NCI-H460 (cell line): ENCODE measurements at regions not wholly inside any gene's neighbourhood (a gene's known extent, or its start where the extent isn't known, plus 50 kb on each side); places are given as distances from the start of the nearest gene placed in this dataset.

Experiments
- DNase-seq: peaks from one replicate; pipeline ENCODE4 v3.0.0-alpha.2; 2016; ENCODE audit warnings: low read depth; ENCODE audit errors: extremely low read depth

DNA sequence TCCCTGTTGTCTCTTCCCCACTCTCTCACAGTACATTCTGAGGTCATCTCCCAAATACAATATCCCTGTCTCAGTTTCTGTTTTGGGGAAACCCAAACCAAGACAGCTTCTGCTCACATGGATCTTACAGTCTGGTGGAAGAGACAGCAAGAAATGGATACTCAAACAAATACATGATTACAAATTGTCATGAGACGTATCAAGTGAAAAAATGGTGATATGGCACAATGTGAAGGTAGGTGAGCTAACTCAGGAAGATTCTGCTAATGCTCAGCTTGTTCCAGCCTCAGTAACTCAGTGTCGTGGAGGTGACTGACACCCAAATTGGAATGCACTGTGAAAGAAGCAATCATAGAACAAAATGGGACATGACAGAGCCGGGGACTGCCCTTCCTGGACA is 68.3 kb downstream of the CHST1 start:
- DNase-seq = no peak

DNA sequence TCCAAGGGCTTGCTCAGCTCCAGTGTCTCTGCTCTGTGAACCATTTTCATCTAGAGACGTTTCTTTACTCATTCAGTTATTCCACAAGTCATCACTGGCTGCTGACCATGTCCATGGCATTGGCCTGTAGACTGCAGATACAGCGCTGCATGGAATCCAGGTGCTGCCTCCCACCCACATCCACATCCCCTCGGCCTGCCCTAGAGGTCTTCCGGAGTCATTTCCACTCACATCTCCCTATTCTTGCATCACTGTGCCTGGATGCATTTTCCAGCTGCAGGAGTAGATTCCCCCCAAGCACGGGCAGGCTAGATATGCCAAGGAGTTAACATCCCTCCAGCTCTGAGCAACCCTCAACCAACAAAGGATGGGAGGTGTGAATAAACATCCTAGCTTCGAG is 68.9 kb downstream of the CHST1 start:
- DNase-seq = no peak

DNA sequence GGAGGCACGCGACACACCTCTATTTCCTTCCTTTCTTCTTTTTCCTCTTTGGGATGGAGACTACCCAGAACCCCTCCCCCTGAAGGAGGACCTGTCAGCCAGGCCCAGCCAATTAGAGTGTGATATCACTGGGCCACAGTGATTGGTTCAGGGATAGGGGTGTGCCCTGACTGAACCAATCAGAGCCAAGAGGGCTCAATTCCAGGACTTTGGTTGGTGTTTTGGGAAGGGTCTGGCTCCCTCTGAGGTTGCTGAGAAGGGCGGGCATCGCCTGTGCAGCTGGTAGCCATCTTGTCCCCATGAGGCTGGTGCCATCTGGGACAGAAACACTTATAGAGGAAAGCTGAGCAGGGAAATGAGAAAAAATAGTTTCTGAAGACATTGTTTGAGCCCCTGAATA is 71.4 kb downstream of the CHST1 start:
- DNase-seq = no peak

- DNase-seq = no peak
These were observed 72.8 kb downstream of the CHST1 start for GRCh38 chr11:45592636-45593035.

DNA sequence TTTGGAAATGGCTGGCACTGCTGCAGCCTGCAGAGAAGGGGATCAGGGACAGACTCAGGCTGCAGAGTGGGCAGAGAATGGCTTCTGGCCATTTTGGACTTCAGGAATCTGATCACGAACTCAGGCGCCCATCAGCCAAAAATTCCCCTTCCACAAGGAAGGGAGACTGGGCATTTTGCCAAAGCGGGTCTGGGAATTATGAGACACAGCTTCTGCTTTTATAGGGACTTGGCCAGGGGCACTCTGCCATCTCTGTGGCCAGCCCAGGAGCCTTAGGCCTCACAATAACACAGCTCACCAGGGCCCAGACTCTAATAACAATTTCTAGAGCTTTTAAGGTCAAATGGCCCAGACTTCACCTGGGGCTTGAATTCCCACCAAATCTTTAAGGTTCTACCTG is 74.7 kb downstream of the CHST1 start:
- DNase-seq = no peak

- no peak for DNase-seq
These were observed 80.2 kb downstream of the CHST1 start for GRCh38 chr11:45585205-45585604.

GRCh38 chr11:45583981-45584566 is 81.3 kb downstream of the CHST1 start:
- no peak for DNase-seq

- DNase-seq = peak; percentile 14
These were observed 85.0 kb downstream of the CHST1 start for GRCh38 chr11:45580399-45580798.

DNA sequence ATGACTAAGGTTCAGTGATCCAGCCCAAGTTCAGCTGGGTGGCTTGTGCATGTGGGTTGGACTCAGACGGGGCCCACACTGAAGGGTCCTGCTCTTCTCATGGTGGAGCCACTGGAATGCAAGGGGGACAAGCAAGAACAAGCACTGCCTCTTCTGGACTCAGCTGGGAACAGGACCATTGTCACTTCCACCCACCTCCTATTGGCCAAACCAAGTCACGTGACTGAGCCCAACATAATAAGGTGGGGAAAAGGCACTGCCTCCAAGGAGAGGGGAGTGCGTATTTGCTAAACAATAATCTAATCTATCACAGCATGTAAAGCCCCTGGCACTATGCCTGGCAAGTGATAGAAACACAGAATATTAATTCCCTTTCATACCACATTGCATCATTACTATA is 87.1 kb downstream of the CHST1 start:
- DNase-seq = no peak

DNA sequence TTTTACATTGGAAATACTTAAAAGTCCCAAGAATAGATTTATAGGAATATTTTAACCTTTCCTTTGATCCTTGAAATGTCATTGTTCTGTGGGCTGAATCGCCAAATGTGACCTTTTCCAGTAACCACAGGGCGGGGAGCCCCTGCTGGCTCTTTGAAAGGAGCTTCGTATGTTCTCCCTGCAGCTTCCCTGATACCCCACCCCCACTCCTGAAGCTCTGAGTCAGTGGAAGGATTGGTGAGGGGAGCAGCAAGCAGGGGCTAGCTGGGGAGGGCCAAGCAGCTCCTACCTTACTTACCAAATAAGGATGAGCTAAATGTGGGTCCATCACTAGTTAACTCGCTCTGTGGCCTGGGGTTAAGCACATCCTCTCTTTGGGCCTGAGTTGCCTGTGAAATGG is 87.7 kb downstream of the CHST1 start:
- no peak for DNase-seq

DNA sequence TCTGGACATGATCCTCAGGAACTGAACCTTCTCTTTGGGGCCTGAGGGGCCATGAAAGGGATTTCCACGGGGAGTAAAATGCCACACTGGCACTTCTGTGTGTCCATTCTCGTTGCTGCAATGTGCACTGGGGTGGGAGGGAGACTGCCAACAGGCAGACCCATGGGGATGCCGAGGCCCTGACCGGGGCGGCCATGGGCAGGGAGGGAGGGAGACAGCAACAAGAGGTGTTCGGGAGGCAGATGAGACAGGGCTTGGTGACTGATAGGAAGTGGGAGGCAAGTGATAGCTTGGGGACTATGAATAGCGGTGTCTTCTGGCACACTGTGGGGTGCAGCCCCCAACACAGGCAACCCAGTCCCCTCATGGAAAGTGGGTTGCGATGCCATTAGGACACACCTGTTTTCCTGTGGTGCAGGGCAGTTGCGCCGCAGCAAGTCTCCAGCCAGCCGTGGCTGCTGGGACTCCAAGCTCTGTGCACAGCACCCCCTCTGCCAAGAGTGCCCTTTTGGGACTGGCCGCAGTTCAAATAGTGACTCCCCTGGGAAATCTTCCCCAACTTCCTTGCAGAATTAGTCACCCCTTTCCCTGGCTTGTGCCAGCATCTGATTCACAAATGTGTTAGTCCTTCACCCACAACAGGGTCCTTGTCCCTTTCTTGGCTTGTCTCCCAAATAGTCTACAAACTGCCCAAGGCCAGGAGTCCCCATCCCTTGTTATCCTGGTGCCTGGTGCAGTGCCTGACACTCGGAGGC is 88.8 kb downstream of the CHST1 start:
- no peak for DNase-seq

- no peak for DNase-seq
These were observed 91.7 kb downstream of the CHST1 start for GRCh38 chr11:45573728-45574127.

GRCh38 chr11:45572354-45573123 is 92.9 kb downstream of the CHST1 start:
- no peak for DNase-seq

DNA sequence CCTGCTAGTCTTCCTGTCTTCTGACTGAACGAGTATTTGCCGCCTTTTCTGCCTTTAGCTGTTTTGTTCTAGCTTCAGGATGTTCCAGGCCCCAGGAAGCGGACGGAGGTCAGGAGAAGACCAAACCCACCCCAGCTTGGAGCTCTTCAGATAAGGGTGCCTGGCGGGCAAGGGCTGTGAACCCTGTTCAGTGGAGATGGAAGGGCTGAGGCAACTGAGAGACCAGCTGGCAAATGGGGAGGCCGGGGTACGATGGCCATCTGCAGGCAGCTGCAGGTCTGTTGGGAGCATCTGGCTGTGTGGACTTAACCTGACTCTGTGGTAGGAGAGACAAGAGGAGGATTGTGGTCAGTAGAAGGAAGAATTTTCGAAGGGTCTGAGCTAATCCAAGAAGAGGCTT is 95.6 kb downstream of the CHST1 start:
- DNase-seq = no peak

GRCh38 chr11:45568049-45568448 is 97.4 kb downstream of the CHST1 start:
- DNase-seq = no peak

GRCh38 chr11:45565446-45565988 is 99.9 kb downstream of the CHST1 start:
- DNase-seq = no peak

- no peak for DNase-seq
These were observed 101.6 kb downstream of the CHST1 start for GRCh38 chr11:45563810-45564209.

DNA sequence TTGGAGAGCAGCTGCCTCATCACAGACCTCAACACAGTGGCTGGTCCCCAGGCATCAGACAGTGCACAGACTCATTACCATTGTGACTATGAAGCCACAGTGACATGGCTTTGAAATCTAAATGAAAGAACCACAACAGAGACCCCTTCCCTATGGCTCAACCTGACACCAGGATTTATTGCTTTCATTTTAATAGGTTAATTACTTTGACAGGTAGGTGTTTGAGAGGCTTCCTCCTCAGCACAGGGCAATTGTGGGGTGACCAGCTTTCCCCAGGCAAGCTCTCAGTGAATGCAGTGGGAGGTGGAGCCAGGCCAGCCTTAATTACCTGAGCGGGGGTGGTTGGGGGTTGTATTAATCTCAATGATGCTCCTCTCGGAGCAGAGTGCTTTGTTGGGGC is 102.3 kb downstream of the CHST1 start:
- no peak for DNase-seq

GRCh38 chr11:45560913-45561281 is 104.5 kb downstream of the CHST1 start:
- no peak for DNase-seq

DNA sequence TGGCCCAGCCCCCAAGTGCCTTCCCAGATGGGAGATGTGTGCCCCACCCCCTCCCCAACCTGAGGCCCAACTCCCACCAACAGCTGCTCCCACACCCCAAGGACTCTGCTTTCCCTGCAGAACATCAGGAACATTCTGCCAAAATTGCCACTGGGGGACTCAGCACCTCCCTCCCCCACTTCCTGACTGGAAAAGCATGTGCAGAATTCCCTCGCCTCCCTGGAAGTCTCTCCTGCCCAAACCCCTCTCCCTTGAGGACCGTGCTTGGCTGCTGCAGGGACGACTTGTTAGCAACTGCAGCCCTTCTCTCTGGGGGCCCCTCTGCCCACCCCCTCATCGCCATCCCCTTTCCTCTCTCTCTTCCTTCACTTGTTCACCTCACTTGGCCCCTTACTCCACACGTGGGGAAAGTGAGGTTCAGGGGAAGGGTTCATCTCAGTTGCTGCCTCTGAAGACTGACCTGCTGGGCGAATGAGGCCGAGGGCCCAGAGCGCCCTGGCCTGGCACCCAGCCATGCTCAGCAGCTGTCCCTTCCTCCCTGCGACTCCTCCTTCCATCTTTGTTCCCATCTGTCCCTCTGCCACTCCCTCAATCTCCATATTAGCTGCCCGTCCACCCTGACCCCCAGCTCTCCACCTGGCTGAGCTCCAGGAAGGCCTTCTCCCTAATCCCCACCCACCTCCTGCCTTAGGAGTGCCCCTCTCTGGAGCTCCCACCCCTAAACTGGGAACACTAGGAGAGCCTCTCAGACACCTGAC is 105.1 kb downstream of the CHST1 start:
- DNase-seq = no peak
